ENCODE measurements at regions not wholly inside any gene's neighbourhood (a gene's known extent, or its start where the extent isn't known, plus 50 kb on each side); places are given as distances from the start of the nearest gene placed in this dataset.

DNA sequence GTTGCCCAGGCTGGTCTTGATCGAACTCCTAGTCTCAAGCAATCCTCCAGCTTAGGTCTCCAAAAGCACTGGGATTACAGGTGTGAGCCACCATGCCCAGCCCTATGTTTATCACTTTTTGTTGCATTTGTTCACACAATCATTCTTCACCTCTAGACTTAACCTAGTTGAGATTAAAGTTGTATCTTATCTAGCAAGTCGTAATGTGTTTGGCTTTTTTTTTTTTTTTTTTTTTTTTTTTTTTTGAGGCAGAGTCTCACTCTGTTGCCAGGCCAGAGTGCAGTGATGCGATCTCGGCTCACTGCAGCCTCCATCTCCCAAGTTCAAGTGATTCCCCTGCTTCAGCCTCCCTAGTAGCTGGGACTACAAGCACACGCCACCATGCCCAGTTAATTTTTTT, 90.2 kb upstream of the C9orf72 start:
- Histone ChIP-seq H2BK12ac (ENCODE audit: low read depth, low read length) (no peak overlapping the region), H2BK20ac (ENCODE audit: low read length) (no peak overlapping the region), H3K27ac (ENCODE audit: low read depth, low read length) (no peak overlapping the region), H4K91ac (replicated peaks; ENCODE audit: insufficient read length, low read length) (no peak overlapping the region), H3K4me1 (replicated peaks in 1 of 4; ENCODE audit: control insufficient read depth in 3 of 4, insufficient read depth in 4 of 4, low read length in 3 of 4) (peaks cover 0 to 10% (median 6%) of the 10 kb centered on the region in 4 experiments; a peak in 3 of 7 replicates), H3K9ac (replicated peaks in 1 of 4; ENCODE audit: extremely low read depth in 1 of 4, low read depth in 3 of 4, low read length in 3 of 4) (no peak overlapping the region), H3K36me3 (ENCODE audit: control insufficient read depth in 2 of 4, insufficient read depth in 4 of 4, low read length in 3 of 4) (no peaks in the 10 kb centered on the region), H2AFZ (ENCODE audit: low read length) (no peak overlapping the region), H4K8ac (ENCODE audit: extremely low read depth, insufficient read depth, low read length) (no peak overlapping the region), H3K14ac (ENCODE audit: insufficient read length) (no peak overlapping the region), H4K20me1 (replicated peaks in 1 of 2; ENCODE audit: control insufficient read depth in 1 of 2, insufficient read depth in 2 of 2, low read length in 2 of 2) (no peaks in the 10 kb centered on the region), H4K5ac (ENCODE audit: insufficient read length, low read depth, low read length) (no peak overlapping the region), H3K56ac (replicated peaks; ENCODE audit: insufficient read length, low read depth, low read length) (no peak overlapping the region), H3K9me3 (ENCODE audit: insufficient read depth in 2 of 2, low read depth in 1 of 2, low read length in 1 of 2) (no peaks in the 10 kb centered on the region), H3K23me2 (ENCODE audit: low read depth, low read length) (no peaks in the 10 kb centered on the region), H3K4ac (replicated peaks; ENCODE audit: insufficient read length, low read depth, low read length) (no peak overlapping the region), H2BK5ac (ENCODE audit: low read depth, low read length) (no peak overlapping the region), H2AK5ac (ENCODE audit: low read depth, low read length) (no peak overlapping the region), H3K79me1 (ENCODE audit: low read depth, low read length) (no peaks in the 10 kb centered on the region), H2BK120ac (replicated peaks; ENCODE audit: low read depth, low read length) (no peak overlapping the region), H3K4me2 (ENCODE audit: insufficient read depth in 1 of 2, low read depth in 2 of 2, low read length in 2 of 2) (no peak overlapping the region), H3K4me3 (ENCODE audit: extremely low read depth in 1 of 4, insufficient read depth in 2 of 4, low read depth in 3 of 4, low read length in 4 of 4) (no peak overlapping the region), H3K18ac (ENCODE audit: extremely low read depth, low read length) (no peak overlapping the region), H2BK15ac (ENCODE audit: low read length) (no peak overlapping the region), H3K23ac (ENCODE audit: insufficient read length) (no peak overlapping the region), H3K79me2 (ENCODE audit: control insufficient read depth in 1 of 2, insufficient read depth in 2 of 2, low read length in 2 of 2) (no peaks in the 10 kb centered on the region), H3K27me3 (replicated peaks in 1 of 4; ENCODE audit: control insufficient read depth in 3 of 4, extremely low read depth in 1 of 4, insufficient read depth in 3 of 4, low read length in 3 of 4) (no peaks in the 10 kb centered on the region)
- DNase-seq (ENCODE audit: low read depth in 1 of 2, low spot score in 2 of 2) (no peak), FAIRE-seq (no peak)
- ChIA-PET CTCF (ENCODE audit: partially characterized antibody) (no interaction called here), POLR2A (ENCODE audit: partially characterized antibody) (no interaction called here)
- WGBS, 2 experiments (ENCODE audit: extremely low coverage in 1 of 2, insufficient coverage in 1 of 2, insufficient read length in 1 of 2, insufficient replicate concordance in 2 of 2, low coverage in 1 of 2, low lambda C conversion rate in 2 of 2, missing lambda C conversion rate in 1 of 2), result 89% methylated on average over 5 of the region's 5 CpGs; no CpG with 5 or more reads in 1 of the 2 experiments
- TF ChIP-seq PHF8 (conservative IDR thresholded peaks at IDR 0.05; ENCODE audit: low read depth, low read length), result no peak
- no peak for TF ChIP-seq ATF2 (IDR thresholded peaks at IDR 0.05; ENCODE audit: low read length)
- TF ChIP-seq KDM4A (IDR thresholded peaks at IDR 0.05; ENCODE audit: low read depth, low read length, severe bottlenecking), result no peak
- no peak for TF ChIP-seq SUZ12 (IDR thresholded peaks at IDR 0.05; ENCODE audit: low read length)
- no peak for TF ChIP-seq FOSL1 (IDR thresholded peaks at IDR 0.05; ENCODE audit: insufficient read depth, low read depth, low read length)
- no peak for TF ChIP-seq ATF3 (IDR thresholded peaks at IDR 0.05; ENCODE audit: insufficient read depth, low read depth, low read length)
- no peak for TF ChIP-seq GABPA (IDR thresholded peaks at IDR 0.05; ENCODE audit: borderline replicate concordance, insufficient read depth, low read length)
- no peak for TF ChIP-seq RXRA (IDR thresholded peaks at IDR 0.05; ENCODE audit: insufficient read depth, low read depth, low read length)
- no peak for TF ChIP-seq TEAD4 (IDR thresholded peaks at IDR 0.05; ENCODE audit: low read depth, low read length)
